MCF 10A (cell line): ENCODE measurements at regions not wholly inside any gene's neighbourhood (a gene's known extent, or its start where the extent isn't known, plus 50 kb on each side); places are given as distances from the start of the nearest gene placed in this dataset.

Source experiments
- BruUV-seq: library from RNA; stranded (reverse); fragments of 400-500 nt; replicated peaks from 2 replicates; lab custom pipeline; 2021; lab: Mats Ljungman, UMichigan
- CTCF ChIA-PET: fragments of 300-600 bp; sonication (Branson Sonifier 250); formaldehyde crosslinking; extraction: SDS; loops from one replicate; lab custom pipeline; 2021; ENCODE audit warnings: antibody characterized with exemption, inconsistent platforms; lab: Yijun Ruan, JAX
- POLR2A ChIA-PET: fragments of 300-600, 350-650 bp; sonication (Branson Sonifier 250); formaldehyde crosslinking; extraction: SDS; loops from one replicate; lab custom pipeline; 2020; ENCODE audit warnings: antibody characterized with exemption, inconsistent platforms; lab: Yijun Ruan, JAX
- DNase-seq: peaks from one replicate; pipeline ENCODE4 v3.0.0-alpha.2; 2018; ENCODE audit not compliant: unreplicated experiment
- H3K27ac Mint-ChIP-seq: one replicate; pipeline ENCODE4 v1.8.0; 2022; ENCODE audit warnings: mild to moderate bottlenecking, low read depth, mixed read lengths; ENCODE audit not compliant: unreplicated experiment
- H3K27me3 Mint-ChIP-seq: one replicate; pipeline ENCODE4 v1.8.0; 2022; ENCODE audit warnings: mixed read lengths; ENCODE audit not compliant: insufficient read depth, unreplicated experiment
- H3K36me3 Mint-ChIP-seq: one replicate; pipeline ENCODE4 v1.8.0; 2022; ENCODE audit warnings: mild to moderate bottlenecking, moderate library complexity, mixed read lengths; ENCODE audit not compliant: insufficient read depth, unreplicated experiment
- H3K4me1 Mint-ChIP-seq: one replicate; pipeline ENCODE4 v1.8.0; 2022; ENCODE audit warnings: mixed read lengths; ENCODE audit not compliant: insufficient read depth, unreplicated experiment
- H3K4me3 Mint-ChIP-seq: one replicate; pipeline ENCODE4 v1.8.0; 2022; ENCODE audit warnings: mild to moderate bottlenecking, moderate library complexity, mixed read lengths; ENCODE audit not compliant: unreplicated experiment
- H3K9me3 Mint-ChIP-seq: one replicate; pipeline ENCODE4 v1.8.0; 2022; ENCODE audit warnings: mixed read lengths; ENCODE audit not compliant: unreplicated experiment
- CTCF ChIP-seq: fragments of 200-600 bp; IDR thresholded peaks from one replicate; pipeline ENCODE4 v1.8.0; 2022; ENCODE audit warnings: antibody characterized with exemption, mild to moderate bottlenecking; ENCODE audit not compliant: unreplicated experiment
- intact Hi-C: fragments of 100-400 bp; cut with micrococcal nuclease; formaldehyde crosslinking; loops from 2 replicates; pipeline ENCODE4 v1.14.1; 2022

GRCh38 chr14:96997269-96997668 is 200.1 kb downstream of the VRK1 start:
- Mint-ChIP-seq H3K9me3 (peaks cover 1% of the 10 kb centered on the region), H3K4me1 (no peaks in the 10 kb centered on the region), H3K27me3 (peaks cover 26% of the 10 kb centered on the region), H3K36me3 (peaks cover 6% of the 10 kb centered on the region), H3K27ac (no peak overlapping the region), H3K4me3 (no peak overlapping the region)
- ChIA-PET POLR2A (no interaction called here), CTCF (no interaction called here)
- BruUV-seq = no TSS peak
- no peak for DNase-seq
- TF ChIP-seq CTCF = no peak
- intact Hi-C loops = no loop called here

GRCh38 chr14:96997996-96998395 is 200.8 kb downstream of the VRK1 start:
- no peak overlapping the region for H3K27ac Mint-ChIP-seq
- CTCF ChIA-PET = no interaction called here

GRCh38 chr14:96999654-97000155 is 202.5 kb downstream of the VRK1 start:
- Mint-ChIP-seq H3K27me3 (peaks cover 2% of the 10 kb centered on the region), H3K4me1 (no peaks in the 10 kb centered on the region), H3K27ac (no peak overlapping the region), H3K9me3 (peaks cover 8% of the 10 kb centered on the region), H3K36me3 (peaks cover 6% of the 10 kb centered on the region), H3K4me3 (no peak overlapping the region)
- DNase-seq = no peak
- BruUV-seq = no TSS peak
- CTCF ChIA-PET = no interaction called here
- no peak for TF ChIP-seq CTCF
- POLR2A ChIA-PET = no interaction called here
- intact Hi-C loops = no loop called here

More at GRCh38 chr14:96997996-96998395, 200.8 kb downstream of the VRK1 start:
- POLR2A ChIA-PET = no interaction called here
- BruUV-seq = no TSS peak
- Mint-ChIP-seq H3K27me3 (peaks cover 19% of the 10 kb centered on the region), H3K36me3 (peaks cover 6% of the 10 kb centered on the region), H3K4me3 (no peak overlapping the region), H3K4me1 (no peaks in the 10 kb centered on the region), H3K9me3 (peaks cover 8% of the 10 kb centered on the region)
- no peak for TF ChIP-seq CTCF
- DNase-seq = no peak
- intact Hi-C loops = no loop called here

- no peak overlapping the region for H3K27ac Mint-ChIP-seq
- no peaks in the 10 kb centered on the region for H3K4me1 Mint-ChIP-seq
- intact Hi-C loops = no loop called here
- DNase-seq = no peak
- no TSS peak for BruUV-seq
- ChIA-PET CTCF (no interaction called here), POLR2A (no interaction called here)
- H3K27me3 Mint-ChIP-seq = no peaks in the 10 kb centered on the region
- H3K36me3 Mint-ChIP-seq = peaks cover 6% of the 10 kb centered on the region
- H3K9me3 Mint-ChIP-seq = peaks cover 8% of the 10 kb centered on the region
- no peak overlapping the region for H3K4me3 Mint-ChIP-seq
- TF ChIP-seq CTCF = no peak
Measured at GRCh38 chr14:97002454-97002853, 205.3 kb downstream of the VRK1 start.
